ENCODE measurements at regions not wholly inside any gene's neighbourhood (a gene's known extent, or its start where the extent isn't known, plus 50 kb on each side); places are given as distances from the start of the nearest gene placed in this dataset.

DNA sequence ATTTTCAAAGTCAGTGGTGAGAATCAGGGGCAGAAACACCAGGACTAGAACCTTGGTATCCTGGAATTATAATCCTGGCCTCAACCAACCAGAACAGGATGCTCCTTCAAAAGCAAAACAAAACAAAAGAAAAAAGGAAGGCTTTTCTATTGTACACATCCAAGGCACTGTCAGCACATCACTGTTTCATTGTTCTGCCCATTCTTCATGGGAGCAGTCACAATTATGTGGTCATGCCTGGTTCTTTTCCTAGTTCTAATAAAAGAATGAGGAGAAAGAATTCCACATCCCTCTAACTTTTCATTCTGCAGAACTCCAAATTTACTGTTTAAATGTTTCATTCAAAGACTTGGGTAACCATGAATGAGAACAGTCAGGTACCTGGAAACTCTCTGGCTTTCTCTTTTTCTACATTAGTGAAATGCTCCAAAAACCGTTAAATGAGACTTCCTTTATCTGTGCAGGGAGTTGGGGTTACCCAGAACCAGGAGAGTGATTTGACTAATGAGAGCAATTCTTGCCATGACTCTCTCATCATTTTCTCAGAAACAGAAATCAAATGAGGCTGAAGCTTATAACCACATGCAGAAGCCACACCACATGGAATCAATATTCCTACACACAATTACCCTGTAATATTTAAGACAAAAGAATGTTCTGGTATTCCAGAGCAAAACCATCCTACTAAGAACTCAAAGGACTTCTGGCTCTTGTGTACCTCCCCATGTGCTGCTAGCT is 110.9 kb upstream of the CCDC150 start:
- Mint-ChIP-seq H3K4me3 (no peak overlapping the region), H3K4me1 (peaks cover 4% of the 10 kb centered on the region), H3K9me3 (peaks cover 7% of the 10 kb centered on the region), H3K27me3 (ENCODE audit: insufficient read depth, low read depth) (no peaks in the 10 kb centered on the region), H3K27ac (no peak overlapping the region), H3K36me3 (peaks cover 3% of the 10 kb centered on the region)
- no peaks in the 10 kb centered on the region for H3F3A ChIP-seq (ENCODE audit: low read depth)
- no peak for DNase-seq (ENCODE audit: low spot score)
- peaks cover 13% of the 10 kb centered on the region for H3K4me1 ChIP-seq
- H2AFZ ChIP-seq (replicated peaks): no peak overlapping the region
- no peak overlapping the region for H3K27ac ChIP-seq
- H4K20me1 ChIP-seq (ENCODE audit: low read depth): no peaks in the 10 kb centered on the region
- TF ChIP-seq EZH2phosphoT487 (IDR thresholded peaks at IDR 0.05): no peak
- TF ChIP-seq, protein P1, sequence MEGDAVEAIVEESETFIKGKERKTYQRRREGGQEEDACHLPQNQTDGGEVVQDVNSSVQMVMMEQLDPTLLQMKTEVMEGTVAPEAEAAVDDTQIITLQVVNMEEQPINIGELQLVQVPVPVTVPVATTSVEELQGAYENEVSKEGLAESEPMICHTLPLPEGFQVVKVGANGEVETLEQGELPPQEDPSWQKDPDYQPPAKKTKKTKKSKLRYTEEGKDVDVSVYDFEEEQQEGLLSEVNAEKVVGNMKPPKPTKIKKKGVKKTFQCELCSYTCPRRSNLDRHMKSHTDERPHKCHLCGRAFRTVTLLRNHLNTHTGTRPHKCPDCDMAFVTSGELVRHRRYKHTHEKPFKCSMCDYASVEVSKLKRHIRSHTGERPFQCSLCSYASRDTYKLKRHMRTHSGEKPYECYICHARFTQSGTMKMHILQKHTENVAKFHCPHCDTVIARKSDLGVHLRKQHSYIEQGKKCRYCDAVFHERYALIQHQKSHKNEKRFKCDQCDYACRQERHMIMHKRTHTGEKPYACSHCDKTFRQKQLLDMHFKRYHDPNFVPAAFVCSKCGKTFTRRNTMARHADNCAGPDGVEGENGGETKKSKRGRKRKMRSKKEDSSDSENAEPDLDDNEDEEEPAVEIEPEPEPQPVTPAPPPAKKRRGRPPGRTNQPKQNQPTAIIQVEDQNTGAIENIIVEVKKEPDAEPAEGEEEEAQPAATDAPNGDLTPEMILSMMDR (IDR thresholded peaks at IDR 0.05): no peak
- no peak for TF ChIP-seq EZH2 (IDR thresholded peaks at IDR 0.05)
- H3K27me3 ChIP-seq: no peaks in the 10 kb centered on the region
- no peak overlapping the region for H3K9ac ChIP-seq
- H3K4me3 ChIP-seq: no peak overlapping the region
- no peaks in the 10 kb centered on the region for H3K79me2 ChIP-seq (ENCODE audit: low read depth)
- H3K36me3 ChIP-seq: no peaks in the 10 kb centered on the region
- no peaks in the 10 kb centered on the region for H3K9me3 ChIP-seq (ENCODE audit: low read depth)
- no peak overlapping the region for H3K4me2 ChIP-seq

DNA sequence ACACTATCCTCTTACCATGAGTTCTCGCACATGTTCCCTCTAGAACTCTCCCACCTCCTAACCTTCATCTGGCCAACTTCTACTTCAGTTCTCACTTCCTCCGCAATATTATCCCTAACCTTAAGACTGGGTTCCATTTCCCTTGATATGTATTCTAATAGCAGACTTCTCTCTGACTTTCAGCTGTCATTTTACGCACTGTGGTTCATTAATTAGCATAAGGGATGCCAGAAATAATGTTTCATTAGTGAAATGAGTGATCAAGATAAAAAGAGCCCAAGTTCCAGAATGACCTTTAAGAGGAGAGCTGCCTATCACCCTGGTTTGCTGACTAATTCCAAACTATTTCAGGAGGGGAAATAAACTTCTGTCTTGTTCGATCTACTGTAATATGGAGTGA is 108.6 kb upstream of the CCDC150 start:
- Histone ChIP-seq H3K4me1 (peaks cover 13% of the 10 kb centered on the region), H3K79me2 (ENCODE audit: low read depth) (no peaks in the 10 kb centered on the region), H3K36me3 (no peaks in the 10 kb centered on the region), H4K20me1 (ENCODE audit: low read depth) (no peaks in the 10 kb centered on the region), H3K9ac (no peak overlapping the region), H3F3A (ENCODE audit: low read depth) (no peaks in the 10 kb centered on the region), H2AFZ (replicated peaks) (no peak overlapping the region), H3K27ac (no peak overlapping the region), H3K27me3 (no peaks in the 10 kb centered on the region), H3K9me3 (ENCODE audit: low read depth) (no peaks in the 10 kb centered on the region), H3K4me2 (no peak overlapping the region), H3K4me3 (no peak overlapping the region)
- Mint-ChIP-seq H3K36me3 (peaks cover 3% of the 10 kb centered on the region), H3K27ac (no peak overlapping the region), H3K27me3 (ENCODE audit: insufficient read depth, low read depth) (no peaks in the 10 kb centered on the region), H3K4me1 (peaks cover 6% of the 10 kb centered on the region), H3K4me3 (no peak overlapping the region), H3K9me3 (peaks cover 7% of the 10 kb centered on the region)
- DNase-seq (ENCODE audit: low spot score): no peak
- no peak for TF ChIP-seq EZH2 (IDR thresholded peaks at IDR 0.05)
- TF ChIP-seq, protein P1 (IDR thresholded peaks at IDR 0.05): no peak
- TF ChIP-seq EZH2phosphoT487 (IDR thresholded peaks at IDR 0.05): no peak

DNA sequence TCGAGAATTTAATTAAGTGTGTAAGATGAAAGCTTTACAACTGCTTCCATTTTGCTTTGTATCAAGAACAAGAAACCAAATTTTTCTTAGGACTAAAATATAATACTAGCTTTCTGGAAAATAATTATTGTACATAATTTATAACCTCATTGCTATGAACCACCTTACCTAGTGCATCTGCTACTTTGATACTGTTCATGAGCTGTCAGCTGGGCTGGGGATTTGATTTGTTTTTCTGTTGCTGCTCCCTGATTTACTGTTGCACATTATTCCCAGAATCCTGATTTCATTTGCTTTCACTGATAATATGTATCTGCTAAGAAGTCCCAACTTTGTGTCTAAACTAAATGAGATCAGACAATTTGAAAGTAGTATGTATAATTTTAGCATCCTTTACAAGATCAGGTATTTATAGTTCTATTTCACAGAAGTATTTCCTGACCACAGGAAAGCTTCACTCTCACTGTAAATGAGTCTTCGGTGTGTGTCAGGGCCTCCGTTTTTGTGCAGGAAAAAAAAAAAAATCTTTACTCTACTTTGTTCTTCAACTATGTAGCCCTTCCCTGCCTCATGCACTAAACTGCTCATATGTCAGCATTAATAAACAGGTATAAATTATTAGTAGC is 105.6 kb upstream of the CCDC150 start:
- Mint-ChIP-seq H3K4me1 (peaks cover 2% of the 10 kb centered on the region), H3K27ac (no peak overlapping the region), H3K27me3 (ENCODE audit: insufficient read depth, low read depth) (no peaks in the 10 kb centered on the region), H3K4me3 (no peak overlapping the region), H3K36me3 (no peaks in the 10 kb centered on the region), H3K9me3 (peaks cover 3% of the 10 kb centered on the region)
- DNase-seq (ENCODE audit: low spot score): no peak
- H2AFZ ChIP-seq (replicated peaks): no peak overlapping the region
- no peak overlapping the region for H3K4me3 ChIP-seq
- no peak overlapping the region for H3K9ac ChIP-seq
- no peaks in the 10 kb centered on the region for H3K9me3 ChIP-seq (ENCODE audit: low read depth)
- H3K27me3 ChIP-seq: no peaks in the 10 kb centered on the region
- no peaks in the 10 kb centered on the region for H3F3A ChIP-seq (ENCODE audit: low read depth)
- no peaks in the 10 kb centered on the region for H3K4me1 ChIP-seq
- H3K27ac ChIP-seq: no peak overlapping the region
- no peaks in the 10 kb centered on the region for H4K20me1 ChIP-seq (ENCODE audit: low read depth)
- no peaks in the 10 kb centered on the region for H3K36me3 ChIP-seq
- H3K79me2 ChIP-seq (ENCODE audit: low read depth): no peaks in the 10 kb centered on the region
- TF ChIP-seq EZH2phosphoT487 (IDR thresholded peaks at IDR 0.05) (no peak), EZH2 (IDR thresholded peaks at IDR 0.05) (no peak)
- TF ChIP-seq, protein P1 (IDR thresholded peaks at IDR 0.05): no peak
- H3K4me2 ChIP-seq: no peak overlapping the region
